ENCODE measurements at regions not wholly inside any gene's neighbourhood (a gene's known extent, or its start where the extent isn't known, plus 50 kb on each side); places are given as distances from the start of the nearest gene placed in this dataset.
A peak's percentile ranks its signal among the peaks of the same experiment; 100 is the strongest.

DNA sequence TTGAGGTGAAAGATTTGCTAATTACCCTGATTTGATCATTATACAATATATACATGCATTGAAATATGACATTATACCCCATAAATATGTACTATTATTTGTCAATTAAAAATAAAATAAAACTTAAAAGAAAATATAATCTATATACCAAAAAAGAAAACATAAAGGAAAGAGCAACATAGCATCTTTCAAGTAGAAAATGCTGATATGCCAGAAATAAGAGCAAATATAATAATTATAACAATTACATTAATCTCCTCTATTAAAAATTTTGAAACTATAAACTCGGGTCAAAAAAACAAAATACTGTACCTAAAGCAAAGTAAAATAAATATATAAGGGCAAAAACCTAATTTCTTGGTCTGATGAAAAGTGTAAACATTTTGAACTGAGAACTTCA lies 209.3 kb upstream of the PDE1C start:
- no peak for ATAC-seq
- intact Hi-C loops (cut with micrococcal nuclease), result no loop called here
- DNase-seq, result no peak

- ATAC-seq (no peak), DNase-seq (no peak)
- intact Hi-C loops (cut with micrococcal nuclease), result no loop called here
Observed at GRCh38 chr7:32275216-32276009, 205.2 kb upstream of the PDE1C start.

- no peak for DNase-seq
- no peak for ATAC-seq
- intact Hi-C loops (cut with micrococcal nuclease), result no loop called here
Observed at GRCh38 chr7:32273297-32273696, 203.1 kb upstream of the PDE1C start.

- intact Hi-C loops (cut with micrococcal nuclease), result no loop called here
- DNase-seq, result no peak
- no peak for ATAC-seq
Observed at GRCh38 chr7:32266932-32267475, 196.8 kb upstream of the PDE1C start.

DNA sequence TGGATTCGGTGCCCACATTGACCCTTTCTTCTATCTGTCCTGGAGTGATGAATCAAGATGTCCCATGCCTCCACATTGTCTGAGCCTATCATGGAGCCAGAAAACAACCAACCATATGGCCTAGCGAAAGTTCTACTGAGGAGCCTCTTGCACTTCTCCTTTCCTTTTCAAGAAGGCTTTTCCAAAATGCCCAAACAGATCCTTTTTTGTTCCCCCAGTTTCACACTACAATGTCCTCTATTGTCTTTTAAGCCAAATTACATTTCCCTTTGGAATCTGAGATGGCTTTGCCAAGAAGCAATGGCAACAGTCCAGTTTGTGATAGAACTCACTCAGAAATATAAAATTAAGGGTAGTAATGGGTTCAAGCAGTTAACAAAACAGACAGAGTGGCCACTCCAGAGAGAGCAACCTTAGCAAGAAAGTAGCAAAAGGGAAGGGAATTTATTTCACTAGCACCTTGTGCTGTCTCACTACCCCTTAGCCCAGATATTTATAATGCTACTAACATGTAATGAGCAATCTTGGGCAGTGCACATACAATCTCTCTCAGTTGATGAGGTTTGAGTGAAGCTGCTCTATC lies 194.6 kb upstream of the PDE1C start:
- peak; percentile 77 for ATAC-seq
- intact Hi-C loops (cut with micrococcal nuclease), result no loop called here

GRCh38 chr7:32263611-32264010 lies 193.4 kb upstream of the PDE1C start:
- intact Hi-C loops (cut with micrococcal nuclease), result no loop called here
- ATAC-seq (no peak), DNase-seq (no peak)

More for the DNA sequence above, 194.6 kb upstream of the PDE1C start:
- no peak for DNase-seq

DNA sequence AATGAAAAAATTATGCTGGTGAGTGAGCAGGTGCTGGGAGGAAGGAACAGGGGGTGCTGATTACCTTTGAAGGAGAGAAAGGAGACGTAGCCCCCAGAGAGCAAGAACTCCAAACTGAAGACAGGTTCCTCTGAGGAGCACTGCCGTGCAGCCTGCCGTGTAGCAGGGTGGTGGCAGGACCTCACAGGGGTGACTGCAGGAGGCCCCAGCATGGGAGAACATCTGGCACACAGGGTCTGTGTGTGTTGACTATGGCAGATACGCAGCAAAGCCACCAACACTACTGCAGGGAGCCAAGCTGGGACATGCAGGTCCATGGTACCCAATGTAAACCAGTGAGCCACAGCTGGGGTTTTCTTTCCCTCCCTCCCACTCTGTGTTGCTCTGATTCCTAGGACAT lies 192.1 kb upstream of the PDE1C start:
- ATAC-seq, result no peak
- intact Hi-C loops (cut with micrococcal nuclease), result no loop called here
- DNase-seq, result no peak

DNA sequence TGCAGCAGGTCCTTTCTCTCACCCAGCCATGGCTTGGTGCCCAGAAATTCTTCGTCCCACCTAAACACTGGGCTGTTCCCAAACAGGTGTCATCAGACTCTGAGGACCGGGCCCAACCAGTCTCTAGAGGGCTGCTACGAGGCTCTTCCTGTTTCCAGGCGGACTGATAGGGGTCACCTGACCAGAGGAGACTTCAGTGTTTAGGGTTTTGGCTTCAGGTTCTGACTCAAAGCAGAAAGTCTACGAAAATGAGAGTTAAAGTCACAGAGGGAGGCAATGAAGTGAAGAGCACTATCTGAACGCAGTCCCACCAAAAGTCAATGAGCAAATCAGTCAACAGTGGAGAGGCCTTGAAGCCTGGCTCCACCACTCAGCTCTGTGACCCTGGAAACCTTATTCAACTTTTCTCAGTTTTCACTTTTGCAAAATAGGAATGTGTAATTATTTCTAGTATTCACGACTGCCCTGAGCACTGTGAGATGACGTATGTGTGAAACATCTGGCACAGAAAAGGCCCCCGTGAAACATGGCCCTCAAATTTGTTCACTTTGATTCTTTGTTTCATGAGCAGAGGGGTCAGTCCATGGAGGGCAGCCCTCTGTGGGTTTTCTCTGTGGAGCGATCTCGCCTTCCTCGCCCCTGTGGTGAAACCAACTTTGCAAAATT lies 189.9 kb upstream of the PDE1C start:
- ATAC-seq (peak; percentile 16), DNase-seq (no peak)
- intact Hi-C loops (cut with micrococcal nuclease), result no loop called here

GRCh38 chr7:32258265-32258664 lies 188.1 kb upstream of the PDE1C start:
- no peak for DNase-seq
- intact Hi-C loops (cut with micrococcal nuclease), result no loop called here
- no peak for ATAC-seq

DNA sequence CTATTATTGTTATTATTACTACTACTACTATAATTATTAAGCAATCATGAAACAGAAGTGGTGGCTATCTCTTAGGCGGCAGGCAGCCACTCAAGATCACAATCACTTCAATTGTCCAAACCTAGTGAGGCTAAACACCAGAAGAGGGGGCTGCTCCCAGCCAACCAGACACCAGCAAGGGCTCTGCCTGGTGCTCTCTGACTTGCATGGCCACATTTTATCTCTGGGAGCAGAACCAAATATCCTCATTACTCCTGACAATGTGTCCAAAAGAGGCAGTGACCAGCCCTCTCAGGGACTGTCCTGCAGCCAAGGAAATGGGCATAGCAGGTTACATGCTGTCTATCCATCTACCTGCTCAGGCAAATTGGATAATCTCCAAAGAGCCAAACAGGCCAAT lies 187.4 kb upstream of the PDE1C start:
- intact Hi-C loops (cut with micrococcal nuclease), result no loop called here
- ATAC-seq, result no peak
- no peak for DNase-seq

- no peak for ATAC-seq
- no peak for DNase-seq
- intact Hi-C loops (cut with micrococcal nuclease), result no loop called here
Observed at GRCh38 chr7:32256811-32257210, 186.6 kb upstream of the PDE1C start.

- intact Hi-C loops (cut with micrococcal nuclease), result no loop called here
- DNase-seq, result no peak
- ATAC-seq, result no peak
Observed at GRCh38 chr7:32256376-32256775, 186.2 kb upstream of the PDE1C start.

DNA sequence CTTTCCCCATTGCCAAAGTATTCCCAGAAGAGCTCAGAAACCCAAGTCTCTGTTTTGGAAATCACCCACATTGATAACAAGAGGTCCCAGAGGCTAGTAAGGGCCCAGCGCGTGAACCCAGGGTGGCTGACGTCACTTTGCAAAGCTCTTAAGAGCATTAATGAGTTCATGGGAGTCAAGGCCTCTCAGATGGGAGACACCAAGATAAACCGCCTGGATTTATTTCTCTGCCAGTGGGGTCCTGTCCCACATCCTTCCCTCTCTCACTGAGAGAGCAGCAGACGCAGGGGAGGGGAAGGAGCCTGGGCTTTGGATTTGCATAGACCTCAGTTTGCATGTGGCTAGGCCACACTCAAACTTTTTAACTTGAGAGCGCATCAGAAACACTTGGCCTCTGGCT lies 184.8 kb upstream of the PDE1C start:
- DNase-seq (peak; percentile 55), ATAC-seq (peak; percentile 64)
- intact Hi-C loops (cut with micrococcal nuclease), result no loop called here

DNA sequence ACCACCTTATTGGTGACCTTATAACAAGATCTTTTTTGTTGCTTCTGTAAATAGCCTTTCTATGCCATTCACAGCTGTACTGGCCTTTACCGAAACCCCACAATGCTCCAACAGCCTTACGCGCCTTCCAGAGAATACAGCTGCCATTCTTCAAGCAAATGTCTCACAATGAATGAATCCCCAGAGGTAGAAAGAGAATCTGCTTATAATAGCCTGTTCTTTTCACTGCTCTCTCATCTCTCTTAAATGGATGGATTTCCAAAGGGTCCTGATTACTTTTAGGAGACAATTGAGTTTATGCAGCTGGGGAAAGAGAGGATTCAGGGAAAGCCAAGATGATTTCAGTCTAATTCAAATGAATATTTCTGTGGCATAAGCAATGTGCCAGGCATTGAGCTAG lies 183.1 kb upstream of the PDE1C start:
- intact Hi-C loops (cut with micrococcal nuclease), result no loop called here
- peak; percentile 54 for ATAC-seq

GRCh38 chr7:32251659-32252058 lies 181.5 kb upstream of the PDE1C start:
- intact Hi-C loops (cut with micrococcal nuclease), result no loop called here
- no peak for DNase-seq
- no peak for ATAC-seq

More for the DNA sequence above, 183.1 kb upstream of the PDE1C start:
- DNase-seq, result no peak

DNA sequence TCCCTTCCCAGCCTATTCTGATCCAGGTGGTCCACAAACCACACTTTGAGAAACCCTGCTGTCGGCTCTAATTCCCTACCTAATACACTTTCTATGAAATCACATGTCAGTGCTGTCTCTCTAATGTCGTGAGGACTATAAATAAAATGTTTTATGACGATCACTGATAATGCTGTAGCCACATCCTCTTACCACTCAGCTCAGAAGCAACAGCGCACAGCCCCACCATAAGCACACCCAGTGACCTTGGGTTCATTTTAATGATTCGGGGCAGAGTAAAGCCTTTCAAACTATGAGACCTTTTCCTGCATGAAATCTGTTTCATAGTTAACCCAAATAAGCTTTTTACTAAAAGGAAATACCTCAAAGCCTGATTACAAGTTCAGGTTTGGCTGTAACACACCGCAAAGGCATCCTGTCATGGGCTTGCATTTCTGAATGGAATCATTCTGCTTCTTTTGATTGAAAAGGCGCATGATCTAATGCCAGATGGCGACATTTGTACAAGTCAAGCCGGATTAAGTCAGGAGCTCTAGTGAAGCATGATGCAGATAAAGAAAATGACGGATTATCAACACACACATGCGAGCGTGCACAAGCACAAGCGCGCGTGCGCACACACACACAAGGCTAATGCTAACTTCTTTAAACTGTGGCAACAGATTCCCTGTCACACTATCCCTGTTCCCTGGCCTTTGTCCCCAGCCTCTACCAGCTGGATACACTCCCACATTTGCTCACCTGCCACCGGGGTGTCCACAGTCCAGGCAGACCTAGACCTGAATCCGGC lies 180.5 kb upstream of the PDE1C start:
- intact Hi-C loops (cut with micrococcal nuclease), result no loop called here
- DNase-seq (no peak), ATAC-seq (no peak)

- intact Hi-C loops (cut with micrococcal nuclease), result no loop called here
- DNase-seq (no peak), ATAC-seq (no peak)
Observed at GRCh38 chr7:32250003-32250402, 179.8 kb upstream of the PDE1C start.

GRCh38 chr7:32248522-32248921 lies 178.3 kb upstream of the PDE1C start:
- ATAC-seq, result peak; percentile 73
- intact Hi-C loops (cut with micrococcal nuclease), result no loop called here
- DNase-seq, result no peak

DNA sequence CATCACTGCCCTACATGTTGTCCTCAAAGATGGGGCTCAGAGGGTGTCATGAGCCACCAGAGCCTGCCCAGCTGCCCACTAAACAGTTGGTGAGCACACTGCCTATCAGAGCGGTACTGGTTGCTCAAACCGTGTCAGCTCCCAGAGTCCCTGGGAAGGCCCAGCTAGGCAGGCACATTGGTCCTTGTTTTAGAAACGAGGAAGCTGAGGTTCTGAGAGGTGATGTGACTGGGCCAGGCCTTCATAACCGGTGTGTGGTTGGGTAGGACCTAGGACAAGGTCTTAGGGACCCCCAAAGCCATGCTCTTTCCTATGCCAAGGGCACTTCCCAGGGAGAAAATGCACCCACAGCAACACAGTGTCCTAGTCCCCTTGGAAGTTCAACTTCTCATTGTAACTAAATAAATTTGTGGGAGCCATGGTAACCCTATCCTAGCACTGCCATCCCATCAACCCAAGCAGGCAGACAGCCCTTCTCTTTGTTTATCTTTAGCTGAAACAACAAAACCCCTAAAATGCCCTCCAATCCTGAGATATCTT lies 174.7 kb upstream of the PDE1C start:
- intact Hi-C loops (cut with micrococcal nuclease), result no loop called here
- no peak for DNase-seq
- no peak for ATAC-seq
